GM12878 (cell line): ENCODE measurements at regions not wholly inside any gene's neighbourhood (a gene's known extent, or its start where the extent isn't known, plus 50 kb on each side); places are given as distances from the start of the nearest gene placed in this dataset.

ENCODE experiments used
- CHD2 ChIP-seq: IDR thresholded peaks from 2 replicates; pipeline ENCODE4 v1.6.1; 2011; ENCODE audit warnings: low read depth, low read length, improper control_type of control experiment, borderline replicate concordance
- E2F8 ChIP-seq: fragments of 450-650 bp; IDR thresholded peaks from 2 replicates; pipeline ENCODE4 v1.6.1; 2018; ENCODE audit warnings: mild to moderate bottlenecking, low read depth, moderate library complexity; ENCODE audit not compliant: partially characterized antibody

GRCh38 chr6:134722200-134722870, 227.6 kb downstream of the ALDH8A1 start:
- TF ChIP-seq CHD2 (no peak), E2F8 (no peak)
